B cell (primary cell): ENCODE measurements at regions not wholly inside any gene's neighbourhood (a gene's known extent, or its start where the extent isn't known, plus 50 kb on each side); places are given as distances from the start of the nearest gene placed in this dataset.

Experiments
- ATAC-seq: fragments of 200-7000 bp; cut with Tn5 transposase; one replicate; pipeline ENCODE4 v1.10.0; 2021; ENCODE audit warnings: low read depth, mild to moderate bottlenecking, moderate number of reproducible peaks, moderate library complexity
- CTCF ChIA-PET: fragments of 350-600 bp; sonication (Branson Sonifier 250); formaldehyde crosslinking; loops from one replicate; lab custom pipeline; 2021; ENCODE audit warnings: antibody characterized with exemption, inconsistent platforms; lab: Charles Lee
- POLR2A ChIA-PET: fragments of 350-600 bp; sonication (Branson Sonifier 250); formaldehyde crosslinking; loops from one replicate; lab custom pipeline; 2021; ENCODE audit warnings: antibody characterized with exemption; lab: Charles Lee
- DNase-seq: peaks from one replicate; pipeline ENCODE4 v3.0.0; 2013
- H2AFZ ChIP-seq: 2 replicates; pipeline ENCODE4 v1.6.1; 2012; ENCODE audit warnings: mild to moderate bottlenecking, low read depth, low read length; ENCODE audit not compliant: insufficient read depth, poor library complexity, severe bottlenecking
- H3K27ac ChIP-seq, 2 donors: 1 replicate in 1 of 2; 2 replicates in 1 of 2; pipeline ENCODE4 v1.5.1; 2012 to 2013; ENCODE audit warnings: low read length in 2 of 2, mild to moderate bottlenecking in 2 of 2, moderate library complexity in 1 of 2
- H3K27me3 ChIP-seq, 4 experiments: fragments of 200-600 bp in 1 of 4; sonication (generic) in 1 of 4; replicated peaks in 1 of 4; 1 replicate in 2 of 4; 2 replicates in 2 of 4; pipeline versions ENCODE4 v1.6.1 to v1.7.0; 2013 to 2016; ENCODE audit warnings: low read length in 3 of 4, mild to moderate bottlenecking in 2 of 4, mixed read lengths in 1 of 4, moderate library complexity in 1 of 4; ENCODE audit not compliant: insufficient read depth in 4 of 4, control insufficient read depth in 3 of 4; ENCODE audit errors: control extremely low read depth in 1 of 4
- H3K36me3 ChIP-seq, 2 experiments: replicated peaks in 1 of 2; 1 replicate in 1 of 2; 2 replicates in 1 of 2; pipeline versions ENCODE4 v1.6.1 to v1.7.1; 2013; ENCODE audit warnings: low read length in 1 of 2; ENCODE audit not compliant: insufficient read depth in 2 of 2, control insufficient read depth in 1 of 2; ENCODE audit errors: control extremely low read depth in 1 of 2, extremely low read depth in 1 of 2
- H3K4me1 ChIP-seq, 2 donors: fragments of 200-600 bp in 1 of 2; sonication (generic) in 1 of 2; 1 replicate in 1 of 2; 2 replicates in 1 of 2; pipeline versions ENCODE4 v1.5.1 to v1.6.1; 2013 to 2017; ENCODE audit warnings: low read length in 2 of 2; ENCODE audit not compliant: control insufficient read depth in 2 of 2, insufficient read depth in 2 of 2
- H3K4me2 ChIP-seq: replicated peaks from 2 replicates; pipeline ENCODE3; 2012; ENCODE audit warnings: mild to moderate bottlenecking, low read depth, low read length; ENCODE audit not compliant: poor library complexity, severe bottlenecking
- H3K4me3 ChIP-seq, 5 experiments: fragments of 200-600 bp in 1 of 5; sonication (generic) in 1 of 5; 1 replicate in 3 of 5; 2 replicates in 2 of 5; pipeline versions ENCODE4 v1.5.1 to v1.7.0; 2011 to 2016; ENCODE audit warnings: low read length in 4 of 5, mild to moderate bottlenecking in 4 of 5, low read depth in 2 of 5, control low read depth in 1 of 5, moderate library complexity in 1 of 5; ENCODE audit not compliant: insufficient read depth in 1 of 5; ENCODE audit errors: control extremely low read depth in 1 of 5, extremely low read depth in 1 of 5
- H3K79me2 ChIP-seq: fragments of 200-600 bp; sonication (generic); one replicate; pipeline ENCODE4 v1.6.0; 2016; ENCODE audit warnings: low read length; ENCODE audit not compliant: control insufficient read depth, insufficient read depth
- H3K9ac ChIP-seq: fragments of 200-600 bp; sonication (generic); 2 replicates; pipeline ENCODE4 v1.6.1; 2017; ENCODE audit warnings: mild to moderate bottlenecking, low read length, moderate library complexity
- H3K9me3 ChIP-seq, 3 donors: one replicate each; pipeline versions ENCODE4 v1.6.1 to v1.7.1; 2013; ENCODE audit warnings: low read length in 2 of 3; ENCODE audit not compliant: control insufficient read depth in 2 of 3, insufficient read depth in 1 of 3; ENCODE audit errors: control extremely low read depth in 1 of 3
- H4K20me1 ChIP-seq: 2 replicates; pipeline ENCODE4 v1.6.0; 2012; ENCODE audit warnings: mild to moderate bottlenecking, low read length; ENCODE audit not compliant: insufficient read depth, control insufficient read depth, poor library complexity, severe bottlenecking
- H3K27ac Mint-ChIP-seq: one replicate; pipeline ENCODE4 v1.8.0; 2021; ENCODE audit warnings: mixed read lengths
- H3K27me3 Mint-ChIP-seq: one replicate; pipeline ENCODE4 v1.8.0; 2021; ENCODE audit warnings: mixed read lengths
- H3K4me1 Mint-ChIP-seq: one replicate; pipeline ENCODE4 v1.8.0; 2021; ENCODE audit warnings: mixed read lengths
- H3K4me3 Mint-ChIP-seq: one replicate; pipeline ENCODE4 v1.8.0; 2021; ENCODE audit warnings: mixed read lengths
- H3K9me3 Mint-ChIP-seq: one replicate; pipeline ENCODE4 v1.8.0; 2022; ENCODE audit warnings: mixed read lengths; ENCODE audit not compliant: insufficient read depth
- CTCF ChIP-seq: fragments of 200-600 bp; IDR thresholded peaks from one replicate; pipeline ENCODE4 v1.8.0; 2022; ENCODE audit warnings: antibody characterized with exemption, mild to moderate bottlenecking
- EZH2 ChIP-seq: IDR thresholded peaks from 2 replicates; pipeline ENCODE4 v1.6.1; 2012; ENCODE audit warnings: borderline replicate concordance, low read depth, mild to moderate bottlenecking, moderate library complexity, low read length; ENCODE audit not compliant: insufficient read depth, poor library complexity, severe bottlenecking
- WGBS: methylation state at CpG from one replicate; pipeline ENCODE4 v1.1.5; 2013; ENCODE audit warnings: missing lambda C conversion rate; ENCODE audit not compliant: insufficient coverage; 5-methylcytosine and 5-hydroxymethylcytosine counted together
- intact Hi-C: fragments of 100-400 bp; cut with micrococcal nuclease; formaldehyde crosslinking; loops from one replicate; pipeline ENCODE4 v1.10.0; 2022

- Histone ChIP-seq H3K9me3 (peaks cover 3 to 9% (median 4%) of the 10 kb centered on the region in 3 donors), H3K4me1 (no peaks in the 10 kb centered on the region), H2AFZ (no peak overlapping the region), H3K27ac (no peak overlapping the region), H3K4me3 (no peak overlapping the region), H3K36me3 (no peaks in the 10 kb centered on the region), H3K27me3 (no peaks in the 10 kb centered on the region), H4K20me1 (no peaks in the 10 kb centered on the region), H3K79me2 (no peaks in the 10 kb centered on the region), H3K9ac (no peak overlapping the region), H3K4me2 (no peak overlapping the region)
- intact Hi-C loops = no loop called here
- Mint-ChIP-seq H3K27me3 (no peaks in the 10 kb centered on the region), H3K4me1 (no peaks in the 10 kb centered on the region), H3K27ac (no peak overlapping the region), H3K4me3 (no peak overlapping the region), H3K9me3 (peaks cover 12% of the 10 kb centered on the region)
- ChIA-PET POLR2A (no interaction called here), CTCF (no interaction called here)
- TF ChIP-seq CTCF = no peak
- TF ChIP-seq EZH2 = no peak
- DNase-seq = no peak
- 59% methylated on average over 3 of the region's 3 CpGs for WGBS
- no peak for ATAC-seq
These were observed 1101.4 kb downstream of the ADGRL3 start for GRCh38 chr4:62301500-62301899.

- intact Hi-C loops = no loop called here
- no peak overlapping the region for H3K27ac Mint-ChIP-seq
- TF ChIP-seq EZH2 (no peak), CTCF (no peak)
- H3K4me1 Mint-ChIP-seq = no peaks in the 10 kb centered on the region
- POLR2A ChIA-PET = no interaction called here
- no peak overlapping the region for H3K27ac ChIP-seq
- H3K36me3 ChIP-seq = no peaks in the 10 kb centered on the region
- H2AFZ ChIP-seq = no peak overlapping the region
- no peaks in the 10 kb centered on the region for H3K27me3 Mint-ChIP-seq
- no peaks in the 10 kb centered on the region for H3K27me3 ChIP-seq
- CTCF ChIA-PET = no interaction called here
- no peak overlapping the region for H3K4me3 Mint-ChIP-seq
- no peak overlapping the region for H3K4me3 ChIP-seq
- no peaks in the 10 kb centered on the region for H3K4me1 ChIP-seq
- no CpG with 5 or more reads among the region's 2 CpGs for WGBS
- H3K4me2 ChIP-seq = no peak overlapping the region
- peaks cover 1 to 13% (median 3%) of the 10 kb centered on the region in 3 donors for H3K9me3 ChIP-seq
- DNase-seq (no peak), ATAC-seq (no peak)
- no peak overlapping the region for H3K9ac ChIP-seq
- no peaks in the 10 kb centered on the region for H4K20me1 ChIP-seq
- no peaks in the 10 kb centered on the region for H3K9me3 Mint-ChIP-seq
- H3K79me2 ChIP-seq = no peaks in the 10 kb centered on the region
These were observed 1093.4 kb downstream of the ADGRL3 start for GRCh38 chr4:62293551-62293950.
